NCI-H2196 (cell line): ENCODE measurements at regions not wholly inside any gene's neighbourhood (a gene's known extent, or its start where the extent isn't known, plus 50 kb on each side); places are given as distances from the start of the nearest gene placed in this dataset.

Source experiments
- DNase-seq: peaks from one replicate; lab custom pipeline; 2025; ENCODE audit not compliant: unreplicated experiment; lab: John Stamatoyannopoulos, UW

DNA sequence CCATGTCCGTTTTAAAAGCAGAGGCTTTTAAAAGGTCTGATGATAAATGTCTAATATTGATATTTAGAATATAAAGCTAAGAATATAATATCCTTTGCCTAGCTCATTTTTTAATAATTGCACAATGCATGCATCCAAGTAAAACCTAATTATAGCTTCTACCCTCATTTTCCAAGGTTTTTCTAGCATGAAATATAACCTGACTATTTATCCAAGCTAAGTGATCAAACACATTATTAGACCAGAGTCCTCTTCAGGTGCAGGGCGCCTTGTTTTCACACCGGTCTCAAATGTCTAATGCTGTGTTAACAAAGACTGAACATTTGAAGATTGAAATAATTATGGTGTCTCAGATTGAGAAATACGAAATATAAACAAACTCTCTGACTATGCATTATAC is 648.9 kb upstream of the CXADR start:
- DNase-seq = no peak

DNA sequence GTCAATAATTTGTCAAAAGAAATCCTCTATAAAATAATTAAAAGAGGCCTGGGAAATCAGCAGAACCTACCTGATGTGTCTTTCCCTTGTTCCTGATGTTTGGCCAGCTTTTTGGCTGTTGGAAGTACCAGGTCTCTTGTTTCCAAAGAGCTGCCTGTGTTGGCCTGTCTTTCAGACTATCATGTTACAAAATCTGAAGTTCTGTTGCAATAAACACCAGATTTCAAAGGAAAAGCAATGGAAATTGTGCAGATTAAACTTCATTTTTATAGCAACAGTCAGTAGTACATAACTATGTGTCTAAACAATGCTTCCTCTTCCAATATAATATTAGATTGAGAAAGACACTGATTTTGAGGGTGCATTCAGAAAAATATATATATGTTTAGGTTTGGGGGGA is 647.2 kb upstream of the CXADR start:
- no peak for DNase-seq

DNA sequence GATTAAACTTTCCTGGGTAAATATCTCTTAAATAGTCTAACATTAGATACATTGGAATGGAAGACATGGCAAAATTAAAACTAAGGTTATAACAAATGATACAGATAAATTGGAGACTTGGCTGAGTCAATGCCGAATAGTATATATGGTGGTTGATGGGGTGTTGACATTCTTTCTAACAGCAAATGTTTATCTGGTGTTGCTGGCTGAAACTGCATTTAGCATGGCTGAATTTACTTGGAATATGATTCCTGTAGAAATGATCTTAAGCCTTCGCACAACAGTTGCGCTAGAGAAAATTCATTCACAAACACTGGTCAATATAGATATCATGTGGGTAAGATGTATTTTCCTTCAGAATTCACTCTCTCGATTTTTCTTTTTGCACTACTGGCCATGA is 646.0 kb upstream of the CXADR start:
- no peak for DNase-seq

DNA sequence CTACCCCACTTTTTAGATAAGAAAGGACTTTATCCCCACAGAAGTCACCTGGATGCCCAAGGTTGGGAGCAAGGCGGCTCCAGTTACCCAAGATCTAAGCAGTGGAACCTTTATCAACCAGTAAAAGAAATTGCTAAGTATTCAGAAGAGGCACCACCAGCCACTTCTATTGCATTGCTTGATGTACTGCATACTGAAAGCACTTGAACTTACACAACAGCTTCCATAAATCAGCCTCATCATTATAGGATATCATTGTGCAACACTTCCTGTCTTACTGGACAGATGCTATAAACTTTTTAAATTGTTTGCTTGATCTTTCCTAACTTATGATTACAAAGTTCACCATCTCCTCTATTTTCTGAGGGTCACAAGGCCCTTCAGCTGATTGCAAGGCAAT is 642.7 kb upstream of the CXADR start:
- DNase-seq = no peak

DNA sequence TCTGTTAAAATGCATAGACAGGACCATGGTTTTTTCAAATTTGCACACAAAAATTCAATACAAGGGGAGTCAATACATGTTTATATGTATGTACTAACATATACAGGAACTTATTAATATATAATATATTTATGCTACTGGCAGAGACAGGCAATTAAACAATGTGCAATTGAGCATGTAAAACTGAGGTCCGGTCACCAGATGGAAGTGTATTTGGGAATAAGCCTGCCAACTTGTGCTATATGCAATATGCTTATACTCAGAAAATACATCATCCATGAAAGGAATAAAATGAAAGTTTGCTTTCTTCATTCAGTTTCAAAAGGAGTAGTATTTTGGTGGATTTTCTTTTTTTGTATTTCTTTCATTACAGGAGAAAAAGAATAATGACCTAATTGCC is 640.2 kb upstream of the CXADR start:
- no peak for DNase-seq

DNA sequence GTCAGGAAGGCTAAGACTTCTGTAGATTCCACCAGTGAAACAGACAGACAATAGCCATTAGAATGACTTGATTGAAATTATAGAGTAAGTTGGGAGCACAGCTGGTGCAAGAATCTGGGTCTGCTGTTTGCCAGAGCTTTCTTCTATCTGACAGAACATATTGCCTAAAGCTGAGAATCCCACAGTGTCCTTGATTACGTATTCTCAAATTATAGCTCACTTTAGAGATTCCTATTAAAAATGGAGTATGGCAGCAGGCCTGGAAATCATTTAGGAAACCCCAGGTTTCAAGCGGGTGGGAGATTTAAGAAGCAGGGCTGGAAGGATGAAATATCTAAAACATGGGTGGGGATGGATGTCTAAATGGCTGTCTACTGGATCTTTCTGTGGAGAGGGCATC is 639.7 kb upstream of the CXADR start:
- DNase-seq = no peak

DNA sequence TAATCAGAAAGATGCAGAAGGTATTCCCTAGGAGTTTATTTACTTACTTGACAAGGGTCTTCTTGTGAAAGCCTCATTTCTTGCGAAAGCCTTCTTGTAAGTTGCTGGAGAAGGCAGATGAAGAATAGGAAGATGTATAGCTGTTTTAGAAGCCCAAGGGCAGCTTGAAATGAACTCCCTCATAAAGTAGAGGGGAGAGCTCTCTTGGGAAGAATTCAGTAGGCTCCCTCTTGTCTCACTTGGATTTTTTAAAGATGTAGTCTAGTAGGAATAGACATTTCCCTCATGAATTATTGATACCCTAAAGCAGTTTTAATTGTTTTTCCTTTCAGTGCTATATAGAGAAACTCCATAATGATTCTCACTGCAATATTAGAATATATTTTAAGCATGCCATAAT is 639.2 kb upstream of the CXADR start:
- no peak for DNase-seq

DNA sequence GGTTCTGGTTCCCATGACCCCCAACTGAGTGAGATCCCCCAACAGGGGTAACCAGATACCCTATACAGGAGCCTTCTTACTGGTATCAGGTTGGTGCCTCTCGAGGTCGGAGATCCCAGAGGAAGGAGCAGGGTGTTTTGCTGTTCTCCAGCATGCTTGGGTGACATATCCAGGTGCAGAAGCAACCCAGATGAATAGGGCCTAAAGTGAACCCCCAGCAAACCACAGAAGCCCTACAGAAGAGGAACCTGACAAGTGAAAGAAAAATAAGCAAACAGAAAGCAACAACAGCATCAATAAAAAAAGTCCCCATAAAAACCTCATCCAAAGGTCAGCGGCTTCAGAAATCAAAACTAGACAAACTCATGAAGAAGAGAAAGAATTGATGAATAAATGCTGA is 633.4 kb upstream of the CXADR start:
- no peak for DNase-seq

DNA sequence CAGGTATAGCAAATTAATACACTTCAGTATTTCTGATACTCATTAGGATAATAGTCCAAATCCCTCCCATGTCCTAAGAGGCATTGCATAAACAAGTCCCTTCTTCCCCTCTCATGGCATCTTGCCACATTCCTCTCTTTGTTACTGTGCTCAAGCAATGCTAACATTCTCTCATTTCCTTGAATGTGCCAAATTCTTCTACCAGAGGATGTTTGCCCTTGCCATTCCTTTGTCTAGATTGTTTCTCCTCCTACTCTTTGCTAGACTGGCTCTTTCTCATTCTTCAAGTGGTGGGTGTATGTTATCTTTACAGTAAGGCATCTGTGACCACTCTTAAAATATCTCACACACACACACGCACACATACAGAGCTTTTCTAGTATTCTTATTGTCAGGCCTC is 621.0 kb upstream of the CXADR start:
- DNase-seq = no peak

DNA sequence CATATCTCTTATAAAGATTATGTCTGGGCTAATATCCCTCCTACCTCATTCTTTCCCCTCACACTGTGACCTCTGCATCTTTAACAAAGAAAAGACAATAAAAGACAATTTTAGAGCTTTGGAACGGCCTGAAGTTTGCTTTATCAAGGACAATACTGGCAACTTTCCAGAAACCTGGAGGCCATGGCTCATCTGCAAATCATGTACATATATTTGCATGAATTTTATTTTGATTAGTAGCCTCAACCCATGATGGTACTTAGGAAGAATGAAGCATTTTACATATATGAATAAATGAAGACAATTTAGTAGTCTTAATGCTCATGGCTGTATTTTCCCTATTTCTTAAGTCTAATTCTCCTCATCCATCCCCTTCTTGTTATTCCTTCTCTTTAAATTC is 612.2 kb upstream of the CXADR start:
- DNase-seq = no peak

DNA sequence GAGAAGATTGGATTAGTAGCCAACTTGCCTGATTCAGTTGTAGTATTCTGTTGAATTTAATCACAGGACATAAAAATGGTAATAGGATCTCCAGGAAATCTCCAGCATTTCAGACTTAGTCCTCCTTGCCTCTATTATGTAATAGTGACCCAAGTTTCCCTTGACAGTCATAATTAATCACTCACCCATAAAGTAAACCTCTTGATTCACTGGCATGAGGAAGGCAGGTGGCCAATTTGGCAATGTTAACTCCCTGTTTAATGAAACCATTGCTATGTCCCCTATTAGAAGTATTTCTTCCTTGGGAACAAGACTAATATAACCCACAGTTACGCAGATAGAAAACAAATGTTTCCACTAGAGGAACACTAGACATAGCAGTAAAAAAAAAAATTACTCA is 604.8 kb upstream of the CXADR start:
- DNase-seq = no peak

DNA sequence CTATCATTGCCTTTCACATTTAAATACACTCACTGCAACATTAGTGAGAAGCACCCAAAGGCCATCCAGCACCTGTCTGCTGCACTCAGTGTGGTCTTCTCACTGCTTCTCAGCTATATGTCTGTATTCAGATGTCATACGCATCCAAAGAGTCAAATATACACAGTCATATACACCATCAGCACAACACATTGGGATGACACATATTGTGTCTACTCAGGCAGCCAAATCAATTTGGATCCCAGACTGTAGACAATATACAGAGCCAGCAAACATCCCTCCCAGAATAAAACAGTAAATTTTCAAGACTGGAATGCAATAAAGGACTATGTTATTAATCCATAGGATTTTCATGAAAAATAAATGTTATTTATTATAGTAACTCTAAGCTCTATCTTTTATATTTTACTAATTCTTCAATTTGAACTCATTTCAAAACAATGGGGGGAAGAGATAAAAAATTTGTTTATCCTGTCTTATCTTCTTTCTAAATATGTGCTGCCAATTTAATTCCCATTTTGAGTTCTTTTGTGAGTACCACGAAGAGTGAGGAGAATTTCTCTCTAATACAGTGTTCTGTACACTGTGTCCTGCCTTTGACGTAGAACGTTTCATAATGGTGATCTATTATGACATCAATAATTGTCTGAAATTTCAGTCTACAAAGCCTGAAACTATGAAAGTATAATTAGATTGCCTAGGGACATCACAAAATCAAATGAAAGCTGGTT is 602.2 kb upstream of the CXADR start:
- DNase-seq = no peak

DNA sequence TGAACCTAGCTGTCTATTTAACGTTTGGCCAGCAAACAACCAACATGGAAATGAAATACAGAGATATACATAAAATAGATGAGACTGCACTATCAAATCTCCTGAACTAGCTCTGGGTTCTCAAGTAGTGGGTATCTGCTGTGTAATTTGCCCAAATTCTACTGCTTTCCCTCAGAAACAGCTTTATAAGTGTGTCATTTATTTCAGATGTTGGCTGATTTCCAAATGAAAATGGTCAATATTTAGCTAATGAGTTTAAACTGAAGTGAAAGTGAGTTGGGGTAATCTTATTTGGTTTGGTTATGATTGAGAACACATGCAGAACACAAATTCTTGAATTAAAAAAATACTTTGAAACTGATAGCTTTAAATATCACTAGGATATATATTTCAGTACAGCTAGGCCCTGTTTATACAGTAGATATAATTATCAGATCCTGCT is 601.7 kb upstream of the CXADR start:
- no peak for DNase-seq

DNA sequence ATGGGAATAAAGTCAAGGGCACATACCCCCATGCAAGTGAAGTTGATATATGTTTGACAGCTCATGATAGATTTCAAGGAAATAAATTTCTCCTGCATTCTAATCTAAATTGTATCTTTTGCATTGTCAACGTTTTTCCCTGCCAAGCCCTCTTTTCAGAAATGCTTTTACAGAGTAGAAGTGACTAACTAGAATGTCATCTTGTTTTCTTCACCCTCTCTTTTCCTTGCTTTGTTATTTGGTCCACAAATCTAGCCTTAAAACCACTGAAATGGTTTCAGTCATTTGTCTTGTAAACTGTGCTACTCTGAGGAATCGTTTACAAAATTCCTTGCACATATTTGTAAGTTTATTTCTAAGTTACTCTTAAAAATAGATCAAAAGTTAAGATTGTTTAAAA is 600.8 kb upstream of the CXADR start:
- no peak for DNase-seq

DNA sequence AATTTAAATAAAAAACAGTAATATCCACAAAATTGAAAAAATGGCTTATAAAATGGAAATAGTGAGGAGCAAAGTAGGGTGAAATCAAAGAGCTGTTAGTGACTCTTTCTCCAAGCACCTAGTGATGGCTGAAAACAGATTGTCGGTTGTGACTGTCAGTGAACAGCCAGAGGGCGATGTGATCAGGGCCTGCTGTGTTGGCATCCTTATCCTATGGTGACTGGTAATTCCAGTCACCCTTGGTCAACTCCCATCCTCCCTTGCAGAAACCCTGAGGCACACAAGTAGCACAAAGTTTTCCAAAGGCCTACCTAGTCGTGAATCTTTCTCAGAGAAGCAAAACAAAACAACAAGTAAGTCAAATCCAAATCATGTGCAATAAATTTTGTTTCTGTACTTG is 599.8 kb upstream of the CXADR start:
- DNase-seq = no peak

DNA sequence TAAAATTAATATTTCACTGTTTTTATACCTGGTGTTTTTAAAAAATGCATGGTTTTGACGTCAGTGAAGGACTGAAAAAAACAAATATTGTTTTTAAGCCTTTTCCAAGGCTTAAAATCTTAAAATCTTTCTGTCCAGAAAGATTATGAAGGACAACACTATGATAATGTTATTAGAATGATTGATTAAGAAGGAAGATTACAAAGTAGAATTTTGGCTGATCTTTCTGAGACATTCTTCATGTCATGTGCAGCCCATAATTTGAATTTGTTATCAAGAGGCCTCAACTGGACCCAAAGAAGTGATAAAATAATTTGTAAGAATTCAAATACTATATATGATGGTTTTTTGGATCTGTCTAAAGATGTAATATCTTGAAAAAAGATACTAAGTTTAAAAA is 584.4 kb upstream of the CXADR start:
- DNase-seq = no peak

DNA sequence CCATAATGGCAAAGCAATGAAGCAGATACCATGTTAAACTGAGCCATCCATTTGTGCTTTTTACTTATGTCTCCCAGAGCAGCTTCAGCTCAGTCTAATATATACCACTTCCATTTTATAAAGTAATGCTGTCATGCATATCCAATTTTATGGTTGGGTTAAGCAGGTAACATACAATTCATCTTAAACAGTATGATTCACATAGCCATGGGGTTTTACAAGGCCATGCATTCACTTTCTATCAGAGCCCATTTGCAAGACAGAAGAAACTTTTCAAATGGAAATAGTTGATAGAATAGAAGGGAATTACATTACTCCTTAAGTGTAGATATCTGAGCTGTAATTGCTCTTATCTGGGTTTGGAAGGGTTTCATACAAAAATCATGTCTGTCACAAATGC is 580.5 kb upstream of the CXADR start:
- no peak for DNase-seq

DNA sequence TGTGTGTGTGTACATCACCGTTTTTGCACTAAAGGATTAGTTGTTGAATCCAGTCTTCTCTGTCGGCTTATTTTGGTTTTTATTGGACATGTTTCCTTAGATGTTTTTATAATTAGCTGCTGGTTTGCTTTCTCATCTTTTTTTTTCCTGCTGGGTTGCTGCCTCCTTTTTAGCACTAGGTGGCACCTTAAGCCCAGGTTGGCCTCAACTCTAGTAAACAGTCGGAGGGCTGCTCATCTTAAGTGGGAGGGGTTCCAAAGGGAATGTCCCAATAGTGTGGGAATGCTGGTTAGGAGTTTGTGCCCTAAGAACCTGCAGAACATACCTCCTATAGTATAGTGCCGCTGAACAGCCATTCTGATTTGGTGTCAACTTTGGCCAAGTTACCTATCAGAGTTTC is 570.1 kb upstream of the CXADR start:
- DNase-seq = no peak

DNA sequence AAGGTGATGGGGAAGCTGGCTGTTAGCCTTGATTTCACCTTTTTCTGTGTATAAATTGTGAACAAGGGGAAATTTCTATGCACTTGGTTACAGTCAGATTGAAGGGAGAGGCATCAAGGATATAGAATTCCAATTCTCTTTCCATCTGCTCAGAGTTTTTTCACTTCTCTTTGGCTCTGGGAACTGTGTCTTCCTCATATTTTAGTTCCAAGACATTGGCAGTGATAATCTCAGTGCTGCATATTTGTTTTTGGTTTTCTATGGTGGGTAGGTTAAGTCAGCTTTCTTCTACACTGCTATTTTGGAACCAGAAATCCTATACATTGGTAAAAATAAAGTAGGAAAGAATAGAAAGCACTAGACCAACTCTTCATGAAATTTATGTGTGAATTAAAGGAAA is 569.6 kb upstream of the CXADR start:
- DNase-seq = no peak

DNA sequence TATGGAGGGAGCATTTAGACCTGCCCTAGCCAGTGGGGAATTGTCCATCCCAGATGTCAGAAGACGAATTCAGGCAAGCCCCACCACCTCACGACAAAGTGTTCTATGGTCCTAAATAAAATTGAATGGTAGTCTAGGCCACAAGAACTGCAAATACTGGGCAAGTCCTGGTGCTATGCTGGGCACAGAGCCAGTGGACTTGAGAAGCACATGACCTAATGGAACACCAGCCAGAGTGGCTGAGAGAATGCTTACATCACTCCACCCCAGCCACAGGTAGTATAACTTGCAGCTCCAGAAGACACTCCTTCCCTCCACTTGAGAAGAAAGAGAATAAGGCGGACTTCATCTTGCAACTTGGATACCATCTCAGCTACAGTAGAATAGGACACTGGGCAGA is 567.3 kb upstream of the CXADR start:
- no peak for DNase-seq

DNA sequence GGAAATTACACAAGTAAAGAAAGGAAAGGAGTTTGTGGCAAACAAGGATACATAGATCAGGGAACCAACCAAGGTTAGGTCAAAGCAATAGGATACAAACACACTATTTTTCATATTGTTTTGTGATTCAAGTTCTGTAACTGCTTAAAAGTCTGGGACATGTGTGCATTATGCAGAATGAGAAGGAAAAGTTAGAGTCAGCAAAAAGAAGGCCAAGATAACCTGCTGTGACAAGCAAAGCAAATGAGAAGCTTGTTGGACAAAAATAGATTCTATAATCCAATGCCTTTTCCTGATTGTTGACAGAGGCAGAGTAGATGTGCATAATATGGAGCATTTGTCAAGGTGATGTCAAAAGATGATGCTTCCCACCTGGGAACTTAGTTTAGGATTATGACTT is 556.0 kb upstream of the CXADR start:
- DNase-seq = no peak

DNA sequence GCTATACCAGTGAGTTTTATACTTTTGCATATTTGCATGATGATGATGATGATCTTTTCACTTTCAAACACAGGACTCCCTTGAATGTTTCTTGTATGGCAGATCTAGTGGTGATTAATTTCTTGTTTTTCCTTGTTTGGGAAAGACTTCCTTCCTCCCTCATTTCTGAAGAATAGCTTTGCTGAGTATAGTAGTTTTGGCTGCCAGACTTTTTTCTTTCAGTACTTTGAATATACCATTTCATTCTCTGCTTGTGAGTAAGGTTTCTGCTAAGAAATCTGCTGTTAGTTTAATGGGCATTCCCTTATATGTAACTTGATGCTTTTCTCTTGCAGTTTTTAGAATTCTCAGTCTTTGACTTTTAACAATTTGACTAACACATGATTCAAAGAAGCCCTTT is 547.4 kb upstream of the CXADR start:
- no peak for DNase-seq

DNA sequence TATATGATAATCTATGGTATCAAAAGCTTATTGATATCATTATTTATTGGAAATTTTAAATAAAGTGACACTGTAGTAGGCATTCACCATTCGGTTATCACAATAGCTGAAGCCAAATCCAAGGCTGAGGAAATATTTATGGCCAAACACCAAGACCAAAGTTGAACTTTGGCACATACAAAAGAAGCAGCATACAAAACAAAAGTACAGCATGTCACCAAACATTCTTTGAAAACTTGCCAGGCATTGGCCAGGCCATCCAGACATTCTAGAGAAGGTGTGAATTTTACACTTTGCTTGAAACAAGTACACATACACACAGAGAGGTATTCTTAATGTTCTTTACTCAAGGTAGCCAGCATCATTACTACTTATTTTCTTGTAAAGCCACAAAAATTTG is 544.4 kb upstream of the CXADR start:
- DNase-seq = no peak

DNA sequence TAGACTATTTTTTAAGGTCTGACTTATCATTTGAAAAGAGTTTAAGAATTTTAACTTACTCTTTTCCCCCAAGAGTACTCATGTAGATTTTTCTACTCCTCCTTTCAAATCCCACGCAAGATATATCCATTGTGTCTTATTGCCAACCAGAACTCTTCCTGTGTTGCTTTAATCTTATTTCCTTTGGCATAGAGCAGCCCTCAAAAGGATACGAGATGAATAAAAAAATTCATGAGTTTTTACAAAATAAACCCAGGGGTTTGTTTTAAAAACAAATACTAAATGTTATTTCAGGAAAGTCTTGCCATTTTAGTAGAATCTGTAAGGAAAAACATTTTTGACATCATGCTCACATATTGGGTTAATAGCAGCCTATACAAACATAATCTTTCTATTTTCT is 543.2 kb upstream of the CXADR start:
- DNase-seq = no peak
